Fibroblast of gingiva (primary cell): ENCODE measurements at regions not wholly inside any gene's neighbourhood (a gene's known extent, or its start where the extent isn't known, plus 50 kb on each side); places are given as distances from the start of the nearest gene placed in this dataset.
"Not testable (repeated sequence)": the region's sequence is repeated elsewhere in the genome, so short reads cannot be mapped to it uniquely, and the experiment has no call there.

ENCODE experiments used
- DNase-seq: peaks from one replicate; pipeline ENCODE4 v3.0.0-alpha.2; 2011; ENCODE audit warnings: low read depth

GRCh38 chr6:74715355-74716085 lies 490.3 kb downstream of the COL12A1 start:
- DNase-seq = peak; percentile 68

- DNase-seq = no peak
These were observed 491.9 kb downstream of the COL12A1 start for GRCh38 chr6:74713941-74714340.

GRCh38 chr6:74705451-74705850 lies 500.4 kb downstream of the COL12A1 start:
- no peak for DNase-seq

DNA sequence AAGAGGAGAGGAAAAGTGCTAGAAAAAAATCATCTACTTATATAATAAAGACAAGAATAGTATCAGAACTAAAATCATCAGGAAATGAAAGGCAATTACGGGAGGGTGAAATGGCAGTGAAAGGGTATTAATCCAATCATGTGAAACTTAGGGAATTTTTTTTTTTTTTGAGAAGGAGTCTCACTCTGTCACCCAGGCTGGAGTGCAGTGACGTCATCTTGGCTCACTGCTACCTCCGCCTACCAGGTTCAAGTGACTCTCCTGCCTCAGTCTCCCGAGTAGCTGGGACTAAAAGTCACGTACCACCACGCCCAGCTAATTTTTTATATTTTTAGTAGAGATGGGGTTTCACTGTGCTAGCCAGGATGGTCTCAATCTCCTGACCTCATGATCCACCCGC lies 501.3 kb downstream of the COL12A1 start:
- not testable (repeated sequence) for DNase-seq

- no peak for DNase-seq
These were observed 515.5 kb downstream of the COL12A1 start for GRCh38 chr6:74690365-74690764.

DNA sequence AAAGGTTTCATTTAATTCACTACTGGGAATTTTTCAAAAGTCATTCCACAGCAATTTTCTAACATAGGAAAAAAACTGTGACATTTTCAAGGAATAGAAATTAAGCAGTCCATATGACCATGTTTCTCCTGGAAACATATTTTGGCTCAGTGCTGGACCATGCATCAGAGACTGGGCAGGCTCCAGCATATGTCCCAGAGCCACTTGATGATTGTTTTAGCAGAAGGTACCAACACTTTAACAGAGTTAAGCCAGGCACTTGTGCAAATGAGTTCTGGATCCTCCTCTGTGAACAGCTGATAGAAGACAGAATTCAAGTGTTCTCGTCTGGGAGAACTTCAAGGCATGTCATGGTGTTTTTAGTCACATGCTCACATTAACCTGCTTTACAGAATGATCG lies 516.3 kb downstream of the COL12A1 start:
- no peak for DNase-seq

- DNase-seq = no peak
These were observed 528.4 kb downstream of the COL12A1 start for GRCh38 chr6:74677463-74677862.

- no peak for DNase-seq
These were observed 528.9 kb downstream of the COL12A1 start for GRCh38 chr6:74676906-74677305.

DNA sequence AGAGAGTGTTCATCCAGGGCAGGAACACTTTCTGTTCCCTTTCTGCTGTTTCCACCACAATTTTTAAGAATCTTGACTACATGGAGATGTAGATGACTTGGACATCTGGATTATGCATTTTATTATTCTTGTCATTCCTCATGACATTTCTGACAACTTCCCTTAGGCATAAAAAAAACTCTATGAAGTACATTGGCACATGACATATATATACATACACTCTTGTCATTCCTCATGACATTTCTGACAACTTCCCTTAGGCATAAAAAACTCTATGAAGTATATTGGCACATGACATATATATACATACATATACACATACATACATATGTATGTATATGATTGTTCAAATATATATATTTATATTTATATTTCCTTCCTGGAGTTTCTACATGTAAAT lies 531.5 kb downstream of the COL12A1 start:
- DNase-seq = no peak

DNA sequence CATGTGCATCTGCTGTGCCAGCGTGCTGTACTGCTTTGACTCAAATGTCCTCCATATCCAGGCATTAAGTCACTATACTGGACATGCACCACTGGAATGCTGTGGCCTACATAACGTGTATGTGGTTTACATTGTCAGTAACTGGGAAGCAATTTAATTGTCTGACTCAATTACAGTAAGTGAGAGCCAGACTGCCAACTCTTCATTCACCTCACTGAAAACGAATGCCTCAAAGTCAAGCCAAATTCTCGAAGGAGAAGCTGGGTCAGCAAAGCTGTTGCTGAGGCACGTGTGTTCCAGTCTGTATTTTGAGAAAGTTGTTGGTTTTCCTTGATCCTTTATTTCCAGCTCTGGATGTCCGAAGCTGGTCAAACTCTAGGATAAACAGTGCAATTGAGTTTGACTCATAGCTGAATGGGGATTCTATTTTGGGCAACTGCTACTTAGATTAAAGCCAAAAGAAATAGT lies 534.3 kb downstream of the COL12A1 start:
- peak; percentile 99 for DNase-seq

- no peak for DNase-seq
These were observed 547.5 kb downstream of the COL12A1 start for GRCh38 chr6:74658391-74658790.

- DNase-seq = no peak
These were observed 547.9 kb downstream of the COL12A1 start for GRCh38 chr6:74657931-74658330.

DNA sequence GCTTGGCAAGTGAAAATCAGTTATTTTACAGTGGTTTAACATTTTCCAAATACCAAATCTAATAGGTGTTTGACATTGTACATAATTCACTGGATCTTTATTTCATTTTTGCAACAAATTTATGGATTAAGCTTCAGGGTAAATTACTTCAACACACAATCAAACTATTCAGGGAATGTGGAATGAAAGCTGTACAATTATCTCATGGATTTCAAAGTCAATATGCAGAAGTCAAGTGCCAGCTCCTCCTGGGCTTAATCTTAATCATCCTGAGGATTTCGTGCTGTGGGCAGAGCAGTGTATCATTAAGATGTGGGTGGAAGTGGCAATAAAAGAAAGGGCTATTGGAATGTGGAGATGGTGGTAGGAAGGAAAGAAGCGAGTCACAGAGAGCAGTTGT lies 548.8 kb downstream of the COL12A1 start:
- no peak for DNase-seq

GRCh38 chr6:74656453-74656852 lies 549.4 kb downstream of the COL12A1 start:
- no peak for DNase-seq

GRCh38 chr6:74654296-74654695 lies 551.6 kb downstream of the COL12A1 start:
- no peak for DNase-seq

GRCh38 chr6:74651948-74652842 lies 553.7 kb downstream of the COL12A1 start:
- peak; percentile 81 for DNase-seq

DNA sequence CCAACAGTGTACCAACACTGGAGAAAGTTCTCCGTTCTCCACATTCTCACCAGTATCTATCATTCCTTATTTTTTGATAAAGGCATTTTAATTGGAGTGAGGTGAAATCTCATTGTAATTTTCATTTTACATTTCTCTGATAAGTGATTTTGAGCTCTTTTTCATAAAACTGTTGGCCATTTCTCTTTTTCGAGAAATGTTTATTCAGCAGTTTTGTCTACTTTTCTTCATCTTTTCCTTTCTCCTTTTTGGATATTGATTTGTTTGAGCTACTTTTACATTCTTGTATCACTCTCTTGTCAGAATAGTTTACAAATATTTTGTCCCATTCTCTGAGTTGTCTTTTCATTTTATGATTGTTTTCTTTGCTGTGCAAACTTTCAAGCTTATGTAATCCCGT lies 555.2 kb downstream of the COL12A1 start:
- no peak for DNase-seq

DNA sequence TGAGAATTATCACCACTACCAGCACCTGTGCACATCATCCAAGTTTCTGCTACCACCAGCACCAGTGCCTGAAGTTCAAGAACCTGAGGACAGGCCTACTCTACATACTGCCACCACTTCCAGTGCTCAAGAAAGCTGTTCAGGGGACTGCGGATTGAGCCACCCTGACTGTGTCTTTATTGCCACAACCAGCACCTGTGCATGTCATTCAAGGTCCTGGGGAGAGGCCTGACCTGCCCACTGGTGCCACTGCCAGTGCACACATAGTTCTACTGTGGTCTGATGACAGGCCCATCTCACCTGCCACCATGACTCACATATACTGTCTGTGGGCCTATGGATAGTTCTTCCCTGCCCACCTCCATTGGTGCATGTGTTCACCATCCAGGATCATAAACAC lies 559.4 kb downstream of the COL12A1 start:
- no peak for DNase-seq

- DNase-seq = no peak
These were observed 560.6 kb downstream of the COL12A1 start for GRCh38 chr6:74645108-74645849.

GRCh38 chr6:74642101-74642500 lies 563.8 kb downstream of the COL12A1 start:
- DNase-seq = no peak

GRCh38 chr6:74638412-74638811 lies 567.4 kb downstream of the COL12A1 start:
- DNase-seq = peak; percentile 70

DNA sequence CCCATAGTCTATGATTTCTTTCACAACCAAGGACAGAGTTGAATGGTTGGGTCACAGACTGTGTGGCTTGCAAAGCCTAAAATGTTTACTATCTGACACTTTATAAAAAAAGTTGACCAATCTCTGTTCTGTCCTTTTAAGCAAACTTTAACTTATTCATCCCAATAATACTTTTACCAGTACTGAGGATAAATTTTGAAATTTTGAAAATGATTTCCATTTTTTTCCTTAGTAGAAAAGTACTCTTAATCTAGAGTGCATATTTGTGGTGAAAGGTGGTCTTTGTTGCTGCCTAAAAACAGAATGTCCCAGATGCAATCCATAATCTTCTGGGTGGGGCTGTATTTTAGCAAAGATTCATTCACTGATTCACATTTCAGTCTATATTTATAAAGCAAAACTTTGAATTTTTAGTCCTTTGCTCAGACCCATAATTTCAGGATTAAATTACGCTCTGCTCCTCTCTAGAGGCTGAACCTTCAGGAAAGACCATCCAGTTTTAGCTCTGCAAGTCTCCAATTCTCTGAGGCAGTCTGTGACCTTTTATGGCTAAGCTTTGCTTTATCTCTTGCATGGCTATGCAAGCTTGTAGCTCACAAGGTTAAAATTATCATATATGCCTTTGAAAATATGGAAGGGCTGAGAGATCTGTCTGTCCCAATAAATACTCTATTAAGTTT lies 573.5 kb downstream of the COL12A1 start:
- peak; percentile 22 for DNase-seq
